HEK293T (cell line): ENCODE measurements at regions not wholly inside any gene's neighbourhood (a gene's known extent, or its start where the extent isn't known, plus 50 kb on each side); places are given as distances from the start of the nearest gene placed in this dataset.

ENCODE experiments used
- CTCF ChIA-PET: fragments of 350-600 bp; formaldehyde crosslinking; extraction: SDS; loops from one replicate; lab custom pipeline; 2021; ENCODE audit warnings: antibody characterized with exemption, inconsistent platforms; lab: Yijun Ruan, JAX
- POLR2A ChIA-PET: fragments of 350-600 bp; formaldehyde crosslinking; extraction: SDS; loops from one replicate; lab custom pipeline; 2020; ENCODE audit warnings: antibody characterized with exemption, inconsistent platforms; lab: Yijun Ruan, JAX
- DNase-seq: peaks from one replicate; pipeline ENCODE4 v3.0.0; 2012; ENCODE audit warnings: mixed read lengths; ENCODE audit errors: extremely low spot score
- ARNT ChIP-seq: fragments of 450-650 bp; IDR thresholded peaks from 2 replicates; pipeline ENCODE4 v1.6.1; 2017; ENCODE audit warnings: mild to moderate bottlenecking
- BHLHE40 ChIP-seq: fragments of 450-650 bp; IDR thresholded peaks from 2 replicates; pipeline ENCODE4 v1.6.1; 2016; ENCODE audit warnings: mild to moderate bottlenecking, moderate library complexity, borderline replicate concordance
- CTBP1 ChIP-seq: fragments of 450-650 bp; IDR thresholded peaks from 2 replicates; pipeline ENCODE4 v1.6.1; 2016; ENCODE audit warnings: borderline replicate concordance
- ELF4 ChIP-seq: fragments of 450-650 bp; IDR thresholded peaks from 2 replicates; pipeline ENCODE4 v1.6.1; 2017; ENCODE audit warnings: antibody characterized with exemption
- FOXA1 ChIP-seq: fragments of 450-650 bp; IDR thresholded peaks from 2 replicates; pipeline ENCODE4 v1.6.1; 2016; ENCODE audit warnings: mild to moderate bottlenecking
- FOXK2 ChIP-seq: fragments of 450-650 bp; IDR thresholded peaks from 2 replicates; pipeline ENCODE4 v1.6.1; 2016; ENCODE audit warnings: mild to moderate bottlenecking
- FOXM1 ChIP-seq: fragments of 450-650 bp; IDR thresholded peaks from 2 replicates; pipeline ENCODE4 v1.6.1; 2017; ENCODE audit warnings: mild to moderate bottlenecking, borderline replicate concordance
- HDGF ChIP-seq: fragments of 450-650 bp; IDR thresholded peaks from 2 replicates; pipeline ENCODE4 v1.6.1; 2017; ENCODE audit warnings: antibody characterized with exemption, borderline replicate concordance
- L3MBTL2 ChIP-seq: fragments of 450-650 bp; conservative IDR thresholded peaks from 2 replicates; pipeline ENCODE4 v1.6.1; 2016; ENCODE audit warnings: mild to moderate bottlenecking
- LEF1 ChIP-seq: fragments of 450-650 bp; IDR thresholded peaks from 2 replicates; pipeline ENCODE4 v1.6.1; 2017; ENCODE audit warnings: mild to moderate bottlenecking, borderline replicate concordance
- NFRKB ChIP-seq: fragments of 450-650 bp; IDR thresholded peaks from 2 replicates; pipeline ENCODE4 v1.6.1; 2016; ENCODE audit warnings: mild to moderate bottlenecking, moderate library complexity
- PKNOX1 ChIP-seq: fragments of 450-650 bp; IDR thresholded peaks from 2 replicates; pipeline ENCODE4 v1.6.1; 2016
- SP1 ChIP-seq: fragments of 450-650 bp; IDR thresholded peaks from 2 replicates; pipeline ENCODE4 v1.6.1; 2017
- SUZ12 ChIP-seq: fragments of 450-650 bp; IDR thresholded peaks from 2 replicates; pipeline ENCODE4 v1.6.1; 2016; ENCODE audit warnings: mild to moderate bottlenecking
- TARDBP ChIP-seq: fragments of 450-650 bp; IDR thresholded peaks from 2 replicates; pipeline ENCODE4 v1.6.1; 2016
- ZNF384 ChIP-seq: fragments of 450-650 bp; IDR thresholded peaks from 2 replicates; pipeline ENCODE4 v1.6.1; 2016

DNA sequence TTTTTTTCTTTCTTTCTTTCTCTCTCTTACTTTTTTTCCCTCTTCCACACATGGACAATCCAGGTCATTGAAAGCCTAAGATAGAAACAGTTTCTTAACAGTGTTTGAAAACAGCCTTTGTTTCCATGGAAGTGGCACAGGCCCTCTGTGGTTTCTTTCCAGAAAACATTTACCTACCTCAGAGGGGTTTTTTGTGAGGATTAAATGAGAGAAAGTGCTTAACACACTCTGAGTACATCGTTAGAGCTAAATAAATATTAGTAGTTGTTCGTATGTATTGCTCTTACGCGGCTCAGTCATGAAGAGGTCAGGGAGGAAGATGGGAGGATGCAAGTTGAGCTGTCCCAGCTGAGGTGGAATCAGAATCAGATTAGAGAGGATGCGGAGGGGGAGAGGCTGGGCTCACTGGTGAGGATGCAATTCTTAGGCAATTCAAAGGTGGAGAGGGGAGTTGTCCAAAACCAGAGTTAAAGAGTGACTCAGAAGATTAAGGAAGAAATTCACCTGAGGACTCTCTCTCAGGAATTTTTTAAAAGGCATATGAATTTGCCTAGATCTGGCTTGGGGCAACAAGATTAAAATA lies 345.4 kb downstream of the PMP22 start:
- no peak for TF ChIP-seq HDGF
- TF ChIP-seq NFRKB: no peak
- TF ChIP-seq FOXM1: no peak
- TF ChIP-seq L3MBTL2: no peak
- TF ChIP-seq ARNT: no peak
- TF ChIP-seq SP1: no peak
- no peak for TF ChIP-seq CTBP1
- no peak for TF ChIP-seq TARDBP
- TF ChIP-seq FOXA1: no peak
- TF ChIP-seq FOXK2: no peak
- TF ChIP-seq BHLHE40: no peak
- TF ChIP-seq SUZ12: no peak
- no peak for TF ChIP-seq ZNF384
- no peak for TF ChIP-seq PKNOX1
- no peak for DNase-seq
- CTCF ChIA-PET: interaction anchor here (1.2 kb wide), 1 partner anchor 33 kb away, joined by 4 read pairs; no protein-coding TSS in a partner anchor
- POLR2A ChIA-PET: no interaction called here

DNA sequence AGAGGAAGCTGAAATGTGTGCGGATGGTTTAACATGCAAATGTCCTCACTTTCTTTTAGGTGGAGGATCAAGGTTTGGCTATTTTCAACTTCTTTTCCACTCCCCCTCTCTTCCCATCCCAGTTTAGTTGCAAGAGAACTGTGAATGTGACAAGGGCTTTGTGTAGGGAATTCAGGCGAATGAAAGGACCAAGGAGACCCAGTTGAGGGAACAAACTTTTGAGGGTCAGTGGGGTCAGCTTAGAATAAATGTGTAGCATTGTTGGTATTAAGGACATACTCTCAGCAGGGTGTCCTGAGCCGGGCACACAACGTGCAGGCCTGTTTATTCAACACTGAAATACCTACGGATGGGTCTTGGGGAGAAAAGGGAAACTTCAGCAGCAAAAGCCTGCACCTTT lies 346.0 kb downstream of the PMP22 start:
- ChIA-PET CTCF (interaction anchor here (1.2 kb wide), 1 partner anchor 33 kb away, joined by 4 read pairs; no protein-coding TSS in a partner anchor), POLR2A (no interaction called here)
- TF ChIP-seq ARNT (no peak), NFRKB (no peak), SP1 (no peak), FOXK2 (no peak), ELF4 (no peak), PKNOX1 (no peak), FOXA1 (no peak), BHLHE40 (no peak), LEF1 (no peak), SUZ12 (no peak), FOXM1 (no peak), HDGF (no peak), ZNF384 (no peak), TARDBP (no peak), L3MBTL2 (no peak), CTBP1 (no peak)
- DNase-seq: no peak

- ChIA-PET POLR2A (no interaction called here), CTCF (interaction anchor here (1.2 kb wide), 1 partner anchor 32 kb away, joined by 4 read pairs; no protein-coding TSS in a partner anchor)
- DNase-seq: no peak
- no peak for TF ChIP-seq PKNOX1
- no peak for TF ChIP-seq NFRKB
- TF ChIP-seq L3MBTL2: no peak
- no peak for TF ChIP-seq FOXA1
- TF ChIP-seq FOXK2: no peak
- no peak for TF ChIP-seq ARNT
- TF ChIP-seq FOXM1: no peak
- TF ChIP-seq TARDBP: no peak
- no peak for TF ChIP-seq LEF1
- TF ChIP-seq SUZ12: no peak
- TF ChIP-seq ELF4: no peak
- no peak for TF ChIP-seq ZNF384
- TF ChIP-seq HDGF: no peak
- TF ChIP-seq BHLHE40: no peak
- no peak for TF ChIP-seq CTBP1
- no peak for TF ChIP-seq SP1
These were observed 346.6 kb downstream of the PMP22 start for GRCh38 chr17:14918540-14918939.

- POLR2A ChIA-PET: no interaction called here
- no peak for DNase-seq
- TF ChIP-seq ELF4 (no peak), LEF1 (no peak), ZNF384 (no peak), FOXM1 (no peak), BHLHE40 (no peak), NFRKB (no peak), HDGF (no peak)
- CTCF ChIA-PET: no interaction called here
These were observed 354.2 kb downstream of the PMP22 start for GRCh38 chr17:14910916-14911315.

GRCh38 chr17:14904386-14904785 lies 360.7 kb downstream of the PMP22 start:
- CTCF ChIA-PET: no interaction called here
- DNase-seq: no peak
- POLR2A ChIA-PET: no interaction called here
- TF ChIP-seq ARNT: no peak
- TF ChIP-seq FOXK2: no peak
- TF ChIP-seq TARDBP: no peak
- no peak for TF ChIP-seq NFRKB
- TF ChIP-seq PKNOX1: no peak
- TF ChIP-seq HDGF: no peak

GRCh38 chr17:14903854-14904253 lies 361.3 kb downstream of the PMP22 start:
- CTCF ChIA-PET: no interaction called here
- no peak for TF ChIP-seq NFRKB
- no peak for TF ChIP-seq CTBP1
- no peak for TF ChIP-seq FOXK2
- TF ChIP-seq PKNOX1: no peak
- TF ChIP-seq ZNF384: no peak
- TF ChIP-seq TARDBP: no peak
- TF ChIP-seq BHLHE40: no peak
- TF ChIP-seq FOXA1: no peak
- no peak for TF ChIP-seq SP1
- TF ChIP-seq ELF4: no peak
- no peak for TF ChIP-seq LEF1
- no peak for TF ChIP-seq HDGF
- no peak for TF ChIP-seq FOXM1
- TF ChIP-seq ARNT: no peak
- TF ChIP-seq SUZ12: no peak
- no peak for TF ChIP-seq L3MBTL2
- POLR2A ChIA-PET: no interaction called here
- DNase-seq: no peak
